ENCODE measurements at regions not wholly inside any gene's neighbourhood (a gene's known extent, or its start where the extent isn't known, plus 50 kb on each side); places are given as distances from the start of the nearest gene placed in this dataset.
A peak's percentile ranks its signal among the peaks of the same experiment; 100 is the strongest.

GRCh38 chr3:36164400-36164799, 215.9 kb upstream of the STAC start:
- no TSS peak for BruUV-seq (replicated peaks)
- Histone ChIP-seq H3K27ac (ENCODE audit: low read depth, low read length, poor library complexity, severe bottlenecking) (no peak overlapping the region), H3K9me3 (ENCODE audit: low read depth, low read length, poor library complexity, severe bottlenecking) (no peaks in the 10 kb centered on the region), H3K4me1 (ENCODE audit: insufficient read depth, low read length, poor library complexity, severe bottlenecking) (no peaks in the 10 kb centered on the region), H3K4me3 (ENCODE audit: low read depth, low read length, poor library complexity, severe bottlenecking) (no peak overlapping the region), H3K27me3 (replicated peaks; ENCODE audit: insufficient read depth, low read depth, low read length, poor library complexity) (no peaks in the 10 kb centered on the region), H3K36me3 (ENCODE audit: insufficient read depth, low read length, poor library complexity, severe bottlenecking) (no peaks in the 10 kb centered on the region)
- TF ChIP-seq CTCF (conservative IDR thresholded peaks at IDR 0.05; ENCODE audit: low read depth, low read length): no peak
- TF ChIP-seq EZH2 (IDR thresholded peaks at IDR 0.05; ENCODE audit: borderline replicate concordance, low read depth, low read length, poor library complexity, severe bottlenecking): no peak
- CTCF ChIA-PET: no interaction called here
- intact Hi-C loops (cut with micrococcal nuclease; ENCODE audit: unreplicated experiment): no loop called here
- POLR2A ChIA-PET (ENCODE audit: low non-redundant PET): no interaction called here
- DNase-seq (ENCODE audit: low spot score): no peak

- no TSS peak for BruUV-seq (replicated peaks)
- ChIA-PET CTCF (no interaction called here), POLR2A (ENCODE audit: low non-redundant PET) (no interaction called here)
- TF ChIP-seq EZH2 (IDR thresholded peaks at IDR 0.05; ENCODE audit: borderline replicate concordance, low read depth, low read length, poor library complexity, severe bottlenecking) (no peak), CTCF (conservative IDR thresholded peaks at IDR 0.05; ENCODE audit: low read depth, low read length) (no peak)
- no peaks in the 10 kb centered on the region for H3K9me3 ChIP-seq (ENCODE audit: low read depth, low read length, poor library complexity, severe bottlenecking)
- no peaks in the 10 kb centered on the region for H3K4me1 ChIP-seq (ENCODE audit: insufficient read depth, low read length, poor library complexity, severe bottlenecking)
- H3K27ac ChIP-seq (ENCODE audit: low read depth, low read length, poor library complexity, severe bottlenecking): no peak overlapping the region
- DNase-seq (ENCODE audit: low spot score): no peak
- H3K36me3 ChIP-seq (ENCODE audit: insufficient read depth, low read length, poor library complexity, severe bottlenecking): no peaks in the 10 kb centered on the region
- no peaks in the 10 kb centered on the region for H3K27me3 ChIP-seq (replicated peaks; ENCODE audit: insufficient read depth, low read depth, low read length, poor library complexity)
- intact Hi-C loops (cut with micrococcal nuclease; ENCODE audit: unreplicated experiment): no loop called here
- H3K4me3 ChIP-seq (ENCODE audit: low read depth, low read length, poor library complexity, severe bottlenecking): no peak overlapping the region
Observed at GRCh38 chr3:36165509-36166290, 214.6 kb upstream of the STAC start.

- CTCF ChIA-PET: no interaction called here
- BruUV-seq (replicated peaks): no TSS peak
Observed at GRCh38 chr3:36166477-36166876, 213.8 kb upstream of the STAC start.

More at GRCh38 chr3:36166477-36166876, 213.8 kb upstream of the STAC start:
- no peaks in the 10 kb centered on the region for H3K9me3 ChIP-seq (ENCODE audit: low read depth, low read length, poor library complexity, severe bottlenecking)
- H3K4me3 ChIP-seq (ENCODE audit: low read depth, low read length, poor library complexity, severe bottlenecking): no peak overlapping the region
- no peaks in the 10 kb centered on the region for H3K36me3 ChIP-seq (ENCODE audit: insufficient read depth, low read length, poor library complexity, severe bottlenecking)
- H3K27me3 ChIP-seq (replicated peaks; ENCODE audit: insufficient read depth, low read depth, low read length, poor library complexity): no peaks in the 10 kb centered on the region
- no peak for TF ChIP-seq EZH2 (IDR thresholded peaks at IDR 0.05; ENCODE audit: borderline replicate concordance, low read depth, low read length, poor library complexity, severe bottlenecking)
- no peak for TF ChIP-seq CTCF (conservative IDR thresholded peaks at IDR 0.05; ENCODE audit: low read depth, low read length)
- peak; percentile 23 for DNase-seq (ENCODE audit: low spot score)
- no peak overlapping the region for H3K27ac ChIP-seq (ENCODE audit: low read depth, low read length, poor library complexity, severe bottlenecking)
- intact Hi-C loops (cut with micrococcal nuclease; ENCODE audit: unreplicated experiment): no loop called here
- H3K4me1 ChIP-seq (ENCODE audit: insufficient read depth, low read length, poor library complexity, severe bottlenecking): no peaks in the 10 kb centered on the region
- POLR2A ChIA-PET (ENCODE audit: low non-redundant PET): no interaction called here
